IMR-90 (cell line): ENCODE measurements at regions not wholly inside any gene's neighbourhood (a gene's known extent, or its start where the extent isn't known, plus 50 kb on each side); places are given as distances from the start of the nearest gene placed in this dataset.

Source experiments
- ATAC-seq: fragments of 200-7000 bp; cut with Tn5 transposase; 2 replicates; pipeline ENCODE4 v1.9.1; 2020; ENCODE audit warnings: low read depth, mild to moderate bottlenecking, moderate library complexity
- BruUV-seq: library from RNA; stranded (reverse); fragments of 400-500 nt; replicated peaks from 2 replicates; lab custom pipeline; 2021; lab: Mats Ljungman, UMichigan
- CTCF ChIA-PET: fragments of 300-600 bp; formaldehyde crosslinking; extraction: SDS; loops from one replicate; lab custom pipeline; 2021; ENCODE audit warnings: antibody characterized with exemption; lab: Yijun Ruan, JAX
- POLR2A ChIA-PET: fragments of 300-600 bp; sonication (Branson Sonifier 250); formaldehyde crosslinking; loops from one replicate; lab custom pipeline; 2022; ENCODE audit warnings: antibody characterized with exemption; ENCODE audit not compliant: unreplicated experiment; lab: Charles Lee
- DNase-seq: peaks from one replicate; pipeline ENCODE4 v3.0.0; 2013
- H2AFZ ChIP-seq: replicated peaks from 2 replicates; pipeline ENCODE3; 2013; ENCODE audit warnings: low read length, mild to moderate bottlenecking; ENCODE audit not compliant: poor library complexity
- H2AK5ac ChIP-seq: 2 replicates; pipeline ENCODE4 v1.6.1; 2013; ENCODE audit warnings: low read depth, low read length, inconsistent platforms
- H2AK9ac ChIP-seq: replicated peaks from 2 replicates; pipeline ENCODE3; 2013; ENCODE audit warnings: mild to moderate bottlenecking, low read depth, low read length, moderate library complexity; ENCODE audit not compliant: poor library complexity
- H2BK120ac ChIP-seq: 2 replicates; pipeline ENCODE4 v1.6.1; 2013; ENCODE audit warnings: low read depth, low read length, inconsistent platforms
- H2BK15ac ChIP-seq: 3 replicates; pipeline ENCODE4 v1.6.1; 2013; ENCODE audit warnings: low read depth, low read length, inconsistent platforms
- H2BK20ac ChIP-seq: 2 replicates; pipeline ENCODE4 v1.6.1; 2013; ENCODE audit warnings: low read depth, mild to moderate bottlenecking, inconsistent platforms, low read length, moderate library complexity
- H2BK5ac ChIP-seq: 2 replicates; pipeline ENCODE4 v1.6.1; 2013; ENCODE audit warnings: mild to moderate bottlenecking, low read depth, low read length, inconsistent platforms; ENCODE audit not compliant: poor library complexity, severe bottlenecking
- H3K14ac ChIP-seq: replicated peaks from 2 replicates; pipeline ENCODE4 v1.6.1; 2013; ENCODE audit warnings: low read depth, low read length, inconsistent platforms
- H3K18ac ChIP-seq: 2 replicates; pipeline ENCODE4 v1.6.1; 2013; ENCODE audit warnings: low read depth, low read length, control low read depth
- H3K23ac ChIP-seq: 2 replicates; pipeline ENCODE4 v1.6.1; 2013; ENCODE audit warnings: low read depth, low read length, inconsistent platforms
- H3K27ac ChIP-seq: 2 replicates; pipeline ENCODE4 v1.5.1; 2013; ENCODE audit warnings: mild to moderate bottlenecking, control low read depth, low read length; ENCODE audit not compliant: insufficient read depth
- H3K27me3 ChIP-seq: 2 replicates; pipeline ENCODE4 v1.6.1; 2013; ENCODE audit warnings: low read length; ENCODE audit not compliant: control insufficient read depth, insufficient read depth
- H3K36me3 ChIP-seq: 2 replicates; pipeline ENCODE4 v1.6.1; 2013; ENCODE audit warnings: low read length, mixed read lengths; ENCODE audit not compliant: control insufficient read depth, insufficient read depth
- H3K4ac ChIP-seq: 2 replicates; pipeline ENCODE4 v1.6.1; 2013; ENCODE audit warnings: low read depth, low read length, inconsistent platforms
- H3K4me1 ChIP-seq: 2 replicates; pipeline ENCODE4 v1.6.1; 2013; ENCODE audit warnings: low read length, mixed read lengths; ENCODE audit not compliant: control insufficient read depth, insufficient read depth
- H3K4me2 ChIP-seq: 2 replicates; pipeline ENCODE4 v1.6.1; 2013; ENCODE audit warnings: low read depth, mild to moderate bottlenecking, control low read depth, low read length, moderate library complexity
- H3K4me3 ChIP-seq: 2 replicates; pipeline ENCODE4 v1.5.1; 2013; ENCODE audit warnings: low read depth, mild to moderate bottlenecking, control low read depth, low read length, moderate library complexity; ENCODE audit not compliant: insufficient read depth
- H3K56ac ChIP-seq: 2 replicates; pipeline ENCODE4 v1.6.1; 2013; ENCODE audit warnings: low read length, inconsistent platforms; ENCODE audit not compliant: insufficient read depth; ENCODE audit errors: extremely low read depth
- H3K79me1 ChIP-seq, 2 experiments: 2 replicates each; pipeline ENCODE4 v1.6.1; 2013; ENCODE audit warnings: low read length in 2 of 2, inconsistent platforms in 1 of 2, low read depth in 1 of 2
- H3K9ac ChIP-seq: 2 replicates; pipeline ENCODE4 v1.6.1; 2013; ENCODE audit warnings: low read depth, low read length, control low read depth
- H3K9me1 ChIP-seq: 2 replicates; pipeline ENCODE4 v1.6.1; 2013; ENCODE audit warnings: low read length, inconsistent platforms; ENCODE audit not compliant: insufficient read depth
- H3K9me3 ChIP-seq: 2 replicates; pipeline ENCODE4 v1.6.1; 2013; ENCODE audit warnings: low read length; ENCODE audit not compliant: control insufficient read depth, insufficient read depth
- H4K20me1 ChIP-seq: 2 replicates; pipeline ENCODE4 v1.6.1; 2013; ENCODE audit warnings: low read length, inconsistent platforms; ENCODE audit not compliant: insufficient read depth
- H4K5ac ChIP-seq: 2 replicates; pipeline ENCODE4 v1.6.1; 2013; ENCODE audit warnings: mild to moderate bottlenecking, low read depth, low read length, control low read depth
- H4K8ac ChIP-seq, 2 experiments: 2 replicates each; pipeline ENCODE4 v1.6.1; 2013; ENCODE audit warnings: low read depth in 2 of 2, low read length in 2 of 2, control low read depth in 1 of 2, inconsistent platforms in 1 of 2
- H4K91ac ChIP-seq: 2 replicates; pipeline ENCODE4 v1.6.1; 2013; ENCODE audit warnings: low read depth, low read length, inconsistent platforms; ENCODE audit not compliant: insufficient read depth
- BHLHE40 ChIP-seq: fragments of 150-350 bp; IDR thresholded peaks from 2 replicates; pipeline ENCODE4 v1.6.1; 2016; ENCODE audit warnings: mild to moderate bottlenecking, low read depth, low read length
- CEBPB ChIP-seq: IDR thresholded peaks from 2 replicates; pipeline ENCODE4 v1.6.1; 2012; ENCODE audit warnings: low read depth, low read length, improper control_type of control experiment
- CHD1 ChIP-seq: IDR thresholded peaks from 2 replicates; pipeline ENCODE4 v1.6.1; 2012; ENCODE audit warnings: low read depth, low read length, improper control_type of control experiment
- FOS ChIP-seq: fragments of 150-350 bp; IDR thresholded peaks from 2 replicates; pipeline ENCODE4 v1.6.1; 2016; ENCODE audit warnings: low read depth, low read length
- MAFK ChIP-seq: IDR thresholded peaks from 2 replicates; pipeline ENCODE4 v1.6.1; 2012; ENCODE audit warnings: low read depth, low read length, improper control_type of control experiment
- MAZ ChIP-seq: IDR thresholded peaks from 2 replicates; pipeline ENCODE4 v1.6.1; 2012; ENCODE audit warnings: low read depth, mild to moderate bottlenecking, low read length, improper control_type of control experiment, moderate library complexity, borderline replicate concordance
- MXI1 ChIP-seq: IDR thresholded peaks from 2 replicates; pipeline ENCODE4 v1.6.1; 2012; ENCODE audit warnings: low read depth, mild to moderate bottlenecking, low read length, moderate library complexity, borderline replicate concordance
- NFE2L2 ChIP-seq: fragments of 150-350 bp; IDR thresholded peaks from 2 replicates; pipeline ENCODE4 v1.6.1; 2016; ENCODE audit warnings: low read depth, mild to moderate bottlenecking, low read length
- POLR2A ChIP-seq: IDR thresholded peaks from 2 replicates; pipeline ENCODE4 v1.6.1; 2012; ENCODE audit warnings: mild to moderate bottlenecking, low read depth, low read length
- RAD21 ChIP-seq: IDR thresholded peaks from 2 replicates; pipeline ENCODE4 v1.6.1; 2012; ENCODE audit warnings: low read length, improper control_type of control experiment
- RCOR1 ChIP-seq: IDR thresholded peaks from 2 replicates; pipeline ENCODE4 v1.6.1; 2012; ENCODE audit warnings: mild to moderate bottlenecking, low read length, improper control_type of control experiment; ENCODE audit not compliant: insufficient replicate concordance
- RFX5 ChIP-seq: IDR thresholded peaks from 2 replicates; pipeline ENCODE4 v1.8.0; 2012; ENCODE audit warnings: low read depth, mild to moderate bottlenecking, low read length, moderate library complexity
- WGBS, 2 experiments: methylation state at CpG; one replicate each; pipeline versions ENCODE4 v1.1.5 to v1.1.7; 2013; ENCODE audit warnings: missing lambda C conversion rate in 2 of 2; ENCODE audit not compliant: insufficient read length in 1 of 2; ENCODE audit errors: extremely low coverage in 2 of 2; 5-methylcytosine and 5-hydroxymethylcytosine counted together
- dilution Hi-C: fragments of 300-500 bp; cut with HindIII; formaldehyde crosslinking; loops from one replicate; pipeline ENCODE4 v1.14.3; 2018; ENCODE audit warnings: low sequenced_read_pairs; ENCODE audit not compliant: unreplicated experiment
- in situ Hi-C: fragments of 300-500 bp; cut with MboI; formaldehyde crosslinking; loops from 3 replicates; pipeline ENCODE4 v1.14.3; 2019; ENCODE audit warnings: low sequenced_read_pairs, inconsistent platforms, mixed read lengths
- intact Hi-C: fragments of 100-400 bp; cut with micrococcal nuclease; formaldehyde crosslinking; loops from 2 replicates; pipeline ENCODE4 v1.10.0; 2022
- TF ChIP-seq, protein P1 (sequence below): fragments of 150-350 bp; IDR thresholded peaks from 2 replicates; pipeline ENCODE4 v1.6.1; 2016; ENCODE audit warnings: low read depth, mild to moderate bottlenecking, low read length, moderate library complexity, borderline replicate concordance
- TF ChIP-seq, protein P2 (sequence below): conservative IDR thresholded peaks from 2 replicates; pipeline ENCODE4 v1.5.1; 2012; ENCODE audit warnings: mild to moderate bottlenecking, low read depth, low read length, improper control_type of control experiment
- TF ChIP-seq, protein P3 (sequence below): fragments of 150-350 bp; IDR thresholded peaks from 2 replicates; pipeline ENCODE4 v1.6.1; 2017; ENCODE audit warnings: mild to moderate bottlenecking, antibody characterized with exemption, low read length, low read depth

DNA sequence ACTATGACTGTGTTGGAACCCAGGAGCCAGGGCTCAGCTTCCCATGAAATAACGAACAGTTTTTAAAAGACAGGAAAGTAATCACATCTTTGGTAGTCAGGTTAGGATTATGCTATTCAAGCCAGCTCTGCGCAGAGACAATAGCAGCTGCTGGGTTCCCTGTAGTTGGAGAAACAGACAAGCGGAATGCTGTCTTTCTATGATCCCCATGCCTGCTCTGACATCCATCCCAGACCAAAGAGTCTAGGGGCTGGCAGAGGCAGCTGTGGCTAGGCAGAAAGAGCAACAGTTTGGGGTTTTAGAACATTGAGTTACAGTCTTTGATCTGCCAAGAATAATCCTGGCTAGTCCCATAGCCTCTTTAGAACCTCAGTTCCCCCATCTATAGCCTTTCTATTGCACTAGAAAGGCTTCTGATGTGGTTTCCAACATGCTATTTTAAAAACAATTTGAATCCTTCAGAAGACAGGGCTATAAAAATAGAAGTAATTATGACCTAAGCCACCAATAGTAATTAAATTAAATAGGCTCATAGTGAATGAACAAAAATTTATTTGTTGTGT is 146.8 kb downstream of the MTX2 start:
- Histone ChIP-seq H3K56ac (no peak overlapping the region), H4K5ac (no peak overlapping the region), H2BK20ac (no peak overlapping the region), H3K9ac (no peak overlapping the region), H3K79me1 (no peaks in the 10 kb centered on the region), H4K91ac (no peak overlapping the region), H3K27ac (no peak overlapping the region), H3K27me3 (no peaks in the 10 kb centered on the region), H2BK5ac (no peak overlapping the region), H3K14ac (no peak overlapping the region), H3K23ac (no peak overlapping the region), H3K9me3 (no peaks in the 10 kb centered on the region), H3K9me1 (peaks cover 9% of the 10 kb centered on the region), H2BK15ac (no peak overlapping the region), H4K20me1 (no peaks in the 10 kb centered on the region; the same call in 1 of the 2 replicates), H2AK5ac (no peak overlapping the region), H3K18ac (no peak overlapping the region), H3K4me1 (peaks cover 8% of the 10 kb centered on the region), H3K4me3 (no peak overlapping the region), H3K4me2 (no peak overlapping the region), H3K36me3 (no peaks in the 10 kb centered on the region), H2BK120ac (0 out of 2 replicates have a peak overlapping the region, but pooled peaks have one; percentile 26), H3K4ac (no peak overlapping the region), H2AFZ (no peak overlapping the region), H2AK9ac (no peak overlapping the region), H4K8ac (no peak overlapping the region)
- WGBS, 2 experiments: no CpG with 5 or more reads among the region's 3 CpGs
- intact Hi-C loops: no loop called here
- POLR2A ChIA-PET: no interaction called here
- dilution Hi-C loops: no loop called here
- DNase-seq (no peak), ATAC-seq (no peak)
- BruUV-seq: no TSS peak
- in situ Hi-C loops: no loop called here
- TF ChIP-seq BHLHE40 (no peak), CEBPB (no peak), RFX5 (no peak), RCOR1 (no peak), RAD21 (no peak), MXI1 (no peak), MAFK (no peak), MAZ (no peak), FOS (no peak), CHD1 (no peak), NFE2L2 (no peak), POLR2A (no peak)
- TF ChIP-seq, protein P1, sequence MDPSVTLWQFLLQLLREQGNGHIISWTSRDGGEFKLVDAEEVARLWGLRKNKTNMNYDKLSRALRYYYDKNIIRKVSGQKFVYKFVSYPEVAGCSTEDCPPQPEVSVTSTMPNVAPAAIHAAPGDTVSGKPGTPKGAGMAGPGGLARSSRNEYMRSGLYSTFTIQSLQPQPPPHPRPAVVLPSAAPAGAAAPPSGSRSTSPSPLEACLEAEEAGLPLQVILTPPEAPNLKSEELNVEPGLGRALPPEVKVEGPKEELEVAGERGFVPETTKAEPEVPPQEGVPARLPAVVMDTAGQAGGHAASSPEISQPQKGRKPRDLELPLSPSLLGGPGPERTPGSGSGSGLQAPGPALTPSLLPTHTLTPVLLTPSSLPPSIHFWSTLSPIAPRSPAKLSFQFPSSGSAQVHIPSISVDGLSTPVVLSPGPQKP: no peak
- TF ChIP-seq, protein P2, sequence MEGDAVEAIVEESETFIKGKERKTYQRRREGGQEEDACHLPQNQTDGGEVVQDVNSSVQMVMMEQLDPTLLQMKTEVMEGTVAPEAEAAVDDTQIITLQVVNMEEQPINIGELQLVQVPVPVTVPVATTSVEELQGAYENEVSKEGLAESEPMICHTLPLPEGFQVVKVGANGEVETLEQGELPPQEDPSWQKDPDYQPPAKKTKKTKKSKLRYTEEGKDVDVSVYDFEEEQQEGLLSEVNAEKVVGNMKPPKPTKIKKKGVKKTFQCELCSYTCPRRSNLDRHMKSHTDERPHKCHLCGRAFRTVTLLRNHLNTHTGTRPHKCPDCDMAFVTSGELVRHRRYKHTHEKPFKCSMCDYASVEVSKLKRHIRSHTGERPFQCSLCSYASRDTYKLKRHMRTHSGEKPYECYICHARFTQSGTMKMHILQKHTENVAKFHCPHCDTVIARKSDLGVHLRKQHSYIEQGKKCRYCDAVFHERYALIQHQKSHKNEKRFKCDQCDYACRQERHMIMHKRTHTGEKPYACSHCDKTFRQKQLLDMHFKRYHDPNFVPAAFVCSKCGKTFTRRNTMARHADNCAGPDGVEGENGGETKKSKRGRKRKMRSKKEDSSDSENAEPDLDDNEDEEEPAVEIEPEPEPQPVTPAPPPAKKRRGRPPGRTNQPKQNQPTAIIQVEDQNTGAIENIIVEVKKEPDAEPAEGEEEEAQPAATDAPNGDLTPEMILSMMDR: no peak
- TF ChIP-seq, protein P3, sequence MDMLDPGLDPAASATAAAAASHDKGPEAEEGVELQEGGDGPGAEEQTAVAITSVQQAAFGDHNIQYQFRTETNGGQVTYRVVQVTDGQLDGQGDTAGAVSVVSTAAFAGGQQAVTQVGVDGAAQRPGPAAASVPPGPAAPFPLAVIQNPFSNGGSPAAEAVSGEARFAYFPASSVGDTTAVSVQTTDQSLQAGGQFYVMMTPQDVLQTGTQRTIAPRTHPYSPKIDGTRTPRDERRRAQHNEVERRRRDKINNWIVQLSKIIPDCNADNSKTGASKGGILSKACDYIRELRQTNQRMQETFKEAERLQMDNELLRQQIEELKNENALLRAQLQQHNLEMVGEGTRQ: no peak
- CTCF ChIA-PET: no interaction called here
